Hepatocyte (in vitro differentiated cells): ENCODE measurements at regions not wholly inside any gene's neighbourhood (a gene's known extent, or its start where the extent isn't known, plus 50 kb on each side); places are given as distances from the start of the nearest gene placed in this dataset.

Source experiments
- DNase-seq: peaks from one replicate; pipeline ENCODE4 v3.0.0-alpha.2; 2016; ENCODE audit warnings: low spot score
- H2AFZ ChIP-seq: fragments of 200-600 bp; sonication (generic); 2 replicates; pipeline ENCODE4 v1.6.0; 2016; ENCODE audit warnings: antibody characterized with exemption, mild to moderate bottlenecking
- H3K27ac ChIP-seq: fragments of 200-600 bp; sonication (generic); 2 replicates; pipeline ENCODE4 v1.5.1; 2016; ENCODE audit warnings: mild to moderate bottlenecking
- H3K27me3 ChIP-seq: fragments of 200-600 bp; sonication (generic); 2 replicates; pipeline ENCODE4 v1.6.1; 2016
- H3K36me3 ChIP-seq: fragments of 200-600 bp; sonication (generic); replicated peaks from 2 replicates; pipeline ENCODE4 v1.5.1; 2016; ENCODE audit warnings: low read depth; ENCODE audit not compliant: insufficient read depth
- H3K4me1 ChIP-seq: fragments of 200-600 bp; sonication (generic); 2 replicates; pipeline ENCODE4 v1.5.1; 2016; ENCODE audit warnings: mild to moderate bottlenecking, moderate library complexity; ENCODE audit not compliant: insufficient read depth
- H3K4me2 ChIP-seq: fragments of 200-600 bp; sonication (generic); 2 replicates; pipeline ENCODE4 v1.6.0; 2016
- H3K4me3 ChIP-seq: fragments of 200-600 bp; sonication (generic); 2 replicates; pipeline ENCODE4 v1.5.1; 2016; ENCODE audit warnings: mild to moderate bottlenecking
- H3K79me2 ChIP-seq: fragments of 200-600 bp; sonication (generic); 2 replicates; pipeline ENCODE4 v1.6.0; 2017; ENCODE audit warnings: mild to moderate bottlenecking
- H3K9me2 ChIP-seq: fragments of 200-600 bp; sonication (generic); replicated peaks from 2 replicates; pipeline ENCODE4 v1.6.0; 2017; ENCODE audit warnings: mild to moderate bottlenecking; ENCODE audit not compliant: insufficient read depth
- H3K9me3 ChIP-seq: fragments of 200-600 bp; sonication (generic); 2 replicates; pipeline ENCODE4 v1.5.1; 2016; ENCODE audit warnings: low read depth, mild to moderate bottlenecking
- H4K20me1 ChIP-seq: fragments of 200-600 bp; sonication (generic); 2 replicates; pipeline ENCODE4 v1.6.0; 2016; ENCODE audit warnings: mild to moderate bottlenecking; ENCODE audit not compliant: insufficient read depth, poor library complexity, severe bottlenecking
- EZH2 ChIP-seq: fragments of 200-600 bp; sonication (generic); IDR thresholded peaks from 2 replicates; pipeline ENCODE4 v1.6.1; 2016; ENCODE audit warnings: antibody characterized with exemption, mild to moderate bottlenecking, borderline replicate concordance
- EZH2phosphoT487 ChIP-seq: fragments of 200-600 bp; sonication (generic); IDR thresholded peaks from one replicate; pipeline ENCODE4 v1.6.1; 2018; ENCODE audit warnings: antibody characterized with exemption, mild to moderate bottlenecking, low read depth, moderate library complexity; ENCODE audit not compliant: unreplicated experiment, severe bottlenecking
- WGBS: methylation state at CpG from one replicate; pipeline ENCODE4 v1.1.6; 2016; ENCODE audit warnings: low lambda C conversion rate; ENCODE audit errors: missing lambda C conversion rate; 5-methylcytosine and 5-hydroxymethylcytosine counted together
- TF ChIP-seq, protein P1 (sequence below): fragments of 200-600 bp; sonication (generic); IDR thresholded peaks from 2 replicates; pipeline ENCODE4 v1.5.1; 2016; ENCODE audit warnings: antibody characterized with exemption, mild to moderate bottlenecking; ENCODE audit not compliant: poor library complexity

DNA sequence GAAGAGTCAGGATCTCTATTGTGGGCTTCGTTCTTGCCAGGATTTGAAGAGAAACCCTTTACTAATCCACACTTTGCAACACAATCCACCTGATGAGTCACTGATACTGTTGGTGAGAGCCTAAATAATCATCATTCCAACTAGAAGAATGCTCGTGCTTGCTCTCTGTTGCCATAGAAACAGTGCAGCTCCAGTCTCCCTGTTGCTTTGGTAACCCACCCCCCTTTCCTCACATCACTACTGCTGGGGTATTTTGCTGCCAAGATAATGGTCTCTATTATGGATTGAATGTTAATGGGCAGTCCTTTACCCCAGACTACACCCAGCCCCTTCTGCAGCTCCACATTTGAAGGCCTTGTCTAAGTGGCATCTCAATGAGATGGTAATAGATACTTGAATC lies 190.4 kb downstream of the ABCC12 start:
- no peaks in the 10 kb centered on the region for H3K27me3 ChIP-seq
- H3K4me1 ChIP-seq, result no peaks in the 10 kb centered on the region
- H3K4me3 ChIP-seq, result no peak overlapping the region
- 16% methylated on average over 2 of the region's 2 CpGs for WGBS
- no peaks in the 10 kb centered on the region for H3K9me3 ChIP-seq
- no peak overlapping the region for H3K27ac ChIP-seq
- no peak for DNase-seq
- no peaks in the 10 kb centered on the region for H3K36me3 ChIP-seq
- H3K9me2 ChIP-seq, result no peaks in the 10 kb centered on the region
- H3K79me2 ChIP-seq, result no peaks in the 10 kb centered on the region
- TF ChIP-seq EZH2 (no peak), EZH2phosphoT487 (no peak)
- TF ChIP-seq, protein P1, sequence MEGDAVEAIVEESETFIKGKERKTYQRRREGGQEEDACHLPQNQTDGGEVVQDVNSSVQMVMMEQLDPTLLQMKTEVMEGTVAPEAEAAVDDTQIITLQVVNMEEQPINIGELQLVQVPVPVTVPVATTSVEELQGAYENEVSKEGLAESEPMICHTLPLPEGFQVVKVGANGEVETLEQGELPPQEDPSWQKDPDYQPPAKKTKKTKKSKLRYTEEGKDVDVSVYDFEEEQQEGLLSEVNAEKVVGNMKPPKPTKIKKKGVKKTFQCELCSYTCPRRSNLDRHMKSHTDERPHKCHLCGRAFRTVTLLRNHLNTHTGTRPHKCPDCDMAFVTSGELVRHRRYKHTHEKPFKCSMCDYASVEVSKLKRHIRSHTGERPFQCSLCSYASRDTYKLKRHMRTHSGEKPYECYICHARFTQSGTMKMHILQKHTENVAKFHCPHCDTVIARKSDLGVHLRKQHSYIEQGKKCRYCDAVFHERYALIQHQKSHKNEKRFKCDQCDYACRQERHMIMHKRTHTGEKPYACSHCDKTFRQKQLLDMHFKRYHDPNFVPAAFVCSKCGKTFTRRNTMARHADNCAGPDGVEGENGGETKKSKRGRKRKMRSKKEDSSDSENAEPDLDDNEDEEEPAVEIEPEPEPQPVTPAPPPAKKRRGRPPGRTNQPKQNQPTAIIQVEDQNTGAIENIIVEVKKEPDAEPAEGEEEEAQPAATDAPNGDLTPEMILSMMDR, result no peak
- no peak overlapping the region for H3K4me2 ChIP-seq
- no peak overlapping the region for H2AFZ ChIP-seq
- H4K20me1 ChIP-seq, result no peaks in the 10 kb centered on the region

DNA sequence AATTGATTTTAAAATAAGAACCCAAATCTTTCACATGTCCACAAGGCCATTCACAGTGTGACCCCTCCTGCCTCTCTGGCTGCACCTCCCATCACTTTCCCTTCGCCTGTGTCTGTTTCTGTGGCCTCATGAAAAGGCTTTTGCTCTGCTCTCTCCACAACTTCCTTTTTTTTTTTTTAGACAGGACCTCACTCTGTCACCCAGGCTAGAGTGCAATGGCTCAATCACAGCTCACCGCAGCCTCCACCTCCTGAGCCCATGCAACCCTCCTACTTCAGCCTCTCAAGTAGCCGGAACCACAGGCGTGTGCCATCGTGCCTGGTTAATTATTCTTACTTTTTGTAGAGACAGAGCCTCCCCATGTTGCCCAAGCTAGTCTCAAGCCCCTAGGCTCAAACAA lies 197.1 kb downstream of the ABCC12 start:
- Histone ChIP-seq H2AFZ (no peak overlapping the region), H3K4me3 (no peak overlapping the region), H3K79me2 (no peaks in the 10 kb centered on the region), H3K9me2 (no peaks in the 10 kb centered on the region), H4K20me1 (no peaks in the 10 kb centered on the region), H3K9me3 (no peaks in the 10 kb centered on the region), H3K4me1 (no peaks in the 10 kb centered on the region), H3K27me3 (no peaks in the 10 kb centered on the region), H3K36me3 (no peaks in the 10 kb centered on the region), H3K27ac (no peak overlapping the region), H3K4me2 (no peak overlapping the region)
- TF ChIP-seq EZH2 (no peak), EZH2phosphoT487 (no peak)
- TF ChIP-seq, protein P1, result no peak
- no peak for DNase-seq
- WGBS, result 88% methylated on average over 5 of the region's 5 CpGs

DNA sequence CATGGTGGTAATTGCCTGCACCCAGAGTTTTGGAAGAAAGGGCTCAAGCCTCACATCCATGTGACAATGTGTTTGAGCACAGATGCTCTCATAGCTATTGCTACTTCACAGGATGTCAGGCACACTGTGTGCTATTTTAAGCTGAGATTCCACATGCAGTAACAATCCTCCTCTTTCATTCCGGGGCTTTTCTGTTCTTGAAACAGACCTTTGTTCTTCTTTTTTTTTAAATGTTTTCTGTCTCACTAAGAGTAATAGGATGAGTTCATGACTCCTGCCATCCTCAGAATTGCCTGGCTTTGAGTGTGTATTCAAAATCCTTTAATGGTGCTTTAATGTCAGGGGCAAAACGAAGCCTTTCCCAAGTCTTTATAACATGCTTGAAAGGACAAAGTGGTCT lies 198.9 kb downstream of the ABCC12 start:
- no peak for DNase-seq
- Histone ChIP-seq H2AFZ (no peak overlapping the region), H3K9me3 (no peaks in the 10 kb centered on the region), H3K36me3 (no peaks in the 10 kb centered on the region), H3K27ac (no peak overlapping the region), H4K20me1 (no peaks in the 10 kb centered on the region), H3K9me2 (no peaks in the 10 kb centered on the region), H3K79me2 (no peaks in the 10 kb centered on the region), H3K4me2 (no peak overlapping the region), H3K27me3 (no peaks in the 10 kb centered on the region), H3K4me1 (no peaks in the 10 kb centered on the region), H3K4me3 (no peak overlapping the region)
- no peak for TF ChIP-seq EZH2
- TF ChIP-seq EZH2phosphoT487, result no peak
- TF ChIP-seq, protein P1, result no peak
- 66% methylated on average over 2 of the region's 2 CpGs for WGBS

DNA sequence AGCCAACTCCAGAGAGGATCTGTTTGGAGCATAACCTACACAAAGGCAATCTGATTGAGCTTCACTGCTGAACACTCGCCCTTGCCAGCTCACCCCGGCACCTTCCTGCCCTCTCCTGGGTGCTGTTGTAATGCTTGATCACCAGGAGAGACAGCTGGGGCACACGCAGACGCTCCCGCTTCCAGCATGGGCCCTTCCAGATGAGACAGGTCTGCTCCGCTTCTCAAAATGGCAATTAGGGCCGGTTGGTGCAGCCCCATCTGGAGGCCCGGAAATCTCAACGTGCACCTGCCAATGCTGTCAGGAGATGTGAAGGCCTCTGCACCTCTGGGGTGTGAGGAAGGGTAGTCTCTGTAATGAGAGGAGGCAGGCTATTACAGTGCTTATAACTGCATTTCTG lies 206.1 kb downstream of the ABCC12 start:
- H4K20me1 ChIP-seq, result no peaks in the 10 kb centered on the region
- TF ChIP-seq EZH2phosphoT487, result no peak
- TF ChIP-seq, protein P1, result no peak
- no peak for TF ChIP-seq EZH2
- no peaks in the 10 kb centered on the region for H3K4me1 ChIP-seq
- no peak overlapping the region for H3K27ac ChIP-seq
- H3K27me3 ChIP-seq, result no peaks in the 10 kb centered on the region
- H3K4me3 ChIP-seq, result no peak overlapping the region
- 96% methylated on average over 9 of the region's 9 CpGs for WGBS
- no peak overlapping the region for H3K4me2 ChIP-seq
- H2AFZ ChIP-seq, result no peak overlapping the region
- H3K36me3 ChIP-seq, result no peaks in the 10 kb centered on the region
- H3K9me2 ChIP-seq, result no peaks in the 10 kb centered on the region
- H3K9me3 ChIP-seq, result no peaks in the 10 kb centered on the region
- DNase-seq, result no peak
- H3K79me2 ChIP-seq, result no peaks in the 10 kb centered on the region
